ENCODE measurements at regions not wholly inside any gene's neighbourhood (a gene's known extent, or its start where the extent isn't known, plus 50 kb on each side); places are given as distances from the start of the nearest gene placed in this dataset.
"Not testable (repeated sequence)": the region's sequence is repeated elsewhere in the genome, so short reads cannot be mapped to it uniquely, and the experiment has no call there.

DNA sequence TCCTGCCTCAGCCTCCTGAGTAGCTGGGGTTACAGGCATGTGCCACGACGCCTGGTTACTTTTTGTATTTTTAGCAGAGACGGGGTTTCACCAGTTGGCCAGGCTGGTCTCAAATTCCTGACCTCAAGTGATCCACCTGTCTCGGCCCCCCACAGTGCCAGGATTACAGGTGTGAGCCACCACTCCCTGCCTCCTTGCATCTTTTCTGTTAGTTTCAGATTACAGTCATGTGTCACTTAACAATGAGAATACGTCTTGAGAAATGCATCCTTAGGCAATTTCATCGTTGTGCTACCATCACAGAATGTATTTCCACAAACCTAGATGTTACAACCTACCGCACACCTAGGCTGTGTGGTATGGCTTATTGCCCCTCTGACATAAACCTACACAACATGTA, 180.4 kb downstream of the TM9SF2 start:
- no peak overlapping the region for H3K4me3 ChIP-seq (ENCODE audit: low read length in 2 of 2)
- H3K9me3 ChIP-seq (ENCODE audit: control insufficient read depth in 2 of 2, low read length in 2 of 2) = no peaks in the 10 kb centered on the region
- no peaks in the 10 kb centered on the region for H3K27me3 ChIP-seq (ENCODE audit: control insufficient read depth in 2 of 2, insufficient read depth in 2 of 2, low read length in 2 of 2)
- no peak overlapping the region for H3K9ac ChIP-seq (ENCODE audit: low read depth in 1 of 2, low read length in 2 of 2)
- no peak overlapping the region for H3K27ac ChIP-seq (ENCODE audit: low read depth in 2 of 2, low read length in 2 of 2)
- no peaks in the 10 kb centered on the region for H3K36me3 ChIP-seq (ENCODE audit: control insufficient read depth in 2 of 2, insufficient read depth in 2 of 2, low read length in 2 of 2)
- peaks cover 8 to 10% of the 10 kb centered on the region in 2 donors for H3K4me1 ChIP-seq (ENCODE audit: control insufficient read depth in 2 of 2, insufficient read depth in 2 of 2, low read length in 2 of 2)

GRCh38 chr13:99677116-99677951, 176.1 kb downstream of the TM9SF2 start:
- no peak overlapping the region for H3K9ac ChIP-seq (ENCODE audit: low read depth in 1 of 2, low read length in 2 of 2)
- H3K36me3 ChIP-seq (ENCODE audit: control insufficient read depth in 2 of 2, insufficient read depth in 2 of 2, low read length in 2 of 2) = no peaks in the 10 kb centered on the region
- H3K27me3 ChIP-seq (ENCODE audit: control insufficient read depth in 2 of 2, insufficient read depth in 2 of 2, low read length in 2 of 2) = no peaks in the 10 kb centered on the region
- H3K27ac ChIP-seq (ENCODE audit: low read depth in 2 of 2, low read length in 2 of 2) = no peak overlapping the region
- no peaks in the 10 kb centered on the region for H3K4me1 ChIP-seq (ENCODE audit: control insufficient read depth in 2 of 2, insufficient read depth in 2 of 2, low read length in 2 of 2)
- no peaks in the 10 kb centered on the region for H3K9me3 ChIP-seq (ENCODE audit: control insufficient read depth in 2 of 2, low read length in 2 of 2)
- no peak overlapping the region for H3K4me3 ChIP-seq (ENCODE audit: low read length in 2 of 2)

- Histone ChIP-seq H3K4me3 (ENCODE audit: low read length in 2 of 2) (no peak overlapping the region), H3K27ac (ENCODE audit: low read depth in 2 of 2, low read length in 2 of 2) (no peak overlapping the region)
These were observed 170.5 kb downstream of the TM9SF2 start for GRCh38 chr13:99671746-99672145.

GRCh38 chr13:99669096-99669495, 167.8 kb downstream of the TM9SF2 start:
- not testable (repeated sequence) for H3K27me3 ChIP-seq (ENCODE audit: control insufficient read depth in 2 of 2, insufficient read depth in 2 of 2, low read length in 2 of 2); H3K9ac ChIP-seq (ENCODE audit: low read depth in 1 of 2, low read length in 2 of 2); H3K4me3 ChIP-seq (ENCODE audit: low read length in 2 of 2); H3K36me3 ChIP-seq (ENCODE audit: control insufficient read depth in 2 of 2, insufficient read depth in 2 of 2, low read length in 2 of 2); H3K9me3 ChIP-seq (ENCODE audit: control insufficient read depth in 2 of 2, low read length in 2 of 2); H3K4me1 ChIP-seq (ENCODE audit: control insufficient read depth in 2 of 2, insufficient read depth in 2 of 2, low read length in 2 of 2); H3K27ac ChIP-seq (ENCODE audit: low read depth in 2 of 2, low read length in 2 of 2)

More at GRCh38 chr13:99671746-99672145, 170.5 kb downstream of the TM9SF2 start:
- Histone ChIP-seq H3K9me3 (ENCODE audit: control insufficient read depth in 2 of 2, low read length in 2 of 2) (no peaks in the 10 kb centered on the region), H3K4me1 (ENCODE audit: control insufficient read depth in 2 of 2, insufficient read depth in 2 of 2, low read length in 2 of 2) (no peaks in the 10 kb centered on the region), H3K9ac (ENCODE audit: low read depth in 1 of 2, low read length in 2 of 2) (no peak overlapping the region), H3K36me3 (ENCODE audit: control insufficient read depth in 2 of 2, insufficient read depth in 2 of 2, low read length in 2 of 2) (no peaks in the 10 kb centered on the region), H3K27me3 (ENCODE audit: control insufficient read depth in 2 of 2, insufficient read depth in 2 of 2, low read length in 2 of 2) (no peaks in the 10 kb centered on the region)

GRCh38 chr13:99666146-99666805, 165.0 kb downstream of the TM9SF2 start:
- no peaks in the 10 kb centered on the region for H3K36me3 ChIP-seq (ENCODE audit: control insufficient read depth in 2 of 2, insufficient read depth in 2 of 2, low read length in 2 of 2)
- no peak overlapping the region for H3K27ac ChIP-seq (ENCODE audit: low read depth in 2 of 2, low read length in 2 of 2)
- H3K9me3 ChIP-seq (ENCODE audit: control insufficient read depth in 2 of 2, low read length in 2 of 2) = no peaks in the 10 kb centered on the region
- H3K9ac ChIP-seq (ENCODE audit: low read depth in 1 of 2, low read length in 2 of 2) = no peak overlapping the region
- no peaks in the 10 kb centered on the region for H3K27me3 ChIP-seq (ENCODE audit: control insufficient read depth in 2 of 2, insufficient read depth in 2 of 2, low read length in 2 of 2)
- H3K4me1 ChIP-seq (ENCODE audit: control insufficient read depth in 2 of 2, insufficient read depth in 2 of 2, low read length in 2 of 2) = no peaks in the 10 kb centered on the region
- no peak overlapping the region for H3K4me3 ChIP-seq (ENCODE audit: low read length in 2 of 2)

DNA sequence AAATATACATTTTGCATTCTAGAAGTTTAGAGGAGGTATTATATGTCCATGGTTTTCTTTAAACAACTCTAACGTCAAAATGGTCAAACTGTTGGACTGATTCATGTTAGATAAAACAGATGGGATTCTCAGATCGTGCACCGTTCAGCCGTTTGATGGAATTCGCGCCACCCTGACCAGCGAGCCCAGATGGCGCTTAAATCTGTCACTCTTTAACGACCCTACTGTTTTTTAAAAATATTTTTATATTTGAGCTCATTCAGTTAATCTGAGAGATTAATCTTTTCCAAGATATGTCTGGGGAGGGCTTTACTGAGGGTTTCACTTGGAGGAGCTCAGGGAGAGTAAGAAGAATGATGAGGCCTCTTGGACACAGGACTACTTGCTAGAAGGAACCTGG, 164.4 kb downstream of the TM9SF2 start:
- Histone ChIP-seq H3K9ac (ENCODE audit: low read depth in 1 of 2, low read length in 2 of 2) (no peak overlapping the region), H3K36me3 (ENCODE audit: control insufficient read depth in 2 of 2, insufficient read depth in 2 of 2, low read length in 2 of 2) (no peaks in the 10 kb centered on the region), H3K9me3 (ENCODE audit: control insufficient read depth in 2 of 2, low read length in 2 of 2) (no peaks in the 10 kb centered on the region), H3K27me3 (ENCODE audit: control insufficient read depth in 2 of 2, insufficient read depth in 2 of 2, low read length in 2 of 2) (no peaks in the 10 kb centered on the region), H3K27ac (ENCODE audit: low read depth in 2 of 2, low read length in 2 of 2) (no peak overlapping the region), H3K4me3 (ENCODE audit: low read length in 2 of 2) (no peak overlapping the region), H3K4me1 (ENCODE audit: control insufficient read depth in 2 of 2, insufficient read depth in 2 of 2, low read length in 2 of 2) (no peaks in the 10 kb centered on the region)

GRCh38 chr13:99663908-99664307, 162.6 kb downstream of the TM9SF2 start:
- H3K36me3 ChIP-seq (ENCODE audit: control insufficient read depth in 2 of 2, insufficient read depth in 2 of 2, low read length in 2 of 2) = no peaks in the 10 kb centered on the region
- no peak overlapping the region for H3K4me3 ChIP-seq (ENCODE audit: low read length in 2 of 2)
- H3K9ac ChIP-seq (ENCODE audit: low read depth in 1 of 2, low read length in 2 of 2) = no peak overlapping the region
- peaks cover 0 to 4% of the 10 kb centered on the region in 2 donors for H3K4me1 ChIP-seq (ENCODE audit: control insufficient read depth in 2 of 2, insufficient read depth in 2 of 2, low read length in 2 of 2)
- no peak overlapping the region for H3K27ac ChIP-seq (ENCODE audit: low read depth in 2 of 2, low read length in 2 of 2)
- no peaks in the 10 kb centered on the region for H3K9me3 ChIP-seq (ENCODE audit: control insufficient read depth in 2 of 2, low read length in 2 of 2)
- peaks cover 0 to 2% of the 10 kb centered on the region in 2 donors for H3K27me3 ChIP-seq (ENCODE audit: control insufficient read depth in 2 of 2, insufficient read depth in 2 of 2, low read length in 2 of 2)

- Histone ChIP-seq H3K4me1 (ENCODE audit: control insufficient read depth in 2 of 2, insufficient read depth in 2 of 2, low read length in 2 of 2) (peaks cover 0 to 7% of the 10 kb centered on the region in 2 donors), H3K9me3 (ENCODE audit: control insufficient read depth in 2 of 2, low read length in 2 of 2) (no peaks in the 10 kb centered on the region), H3K9ac (ENCODE audit: low read depth in 1 of 2, low read length in 2 of 2) (no peak overlapping the region), H3K27me3 (ENCODE audit: control insufficient read depth in 2 of 2, insufficient read depth in 2 of 2, low read length in 2 of 2) (peaks cover 0 to 2% of the 10 kb centered on the region in 2 donors), H3K36me3 (ENCODE audit: control insufficient read depth in 2 of 2, insufficient read depth in 2 of 2, low read length in 2 of 2) (no peaks in the 10 kb centered on the region), H3K4me3 (ENCODE audit: low read length in 2 of 2) (no peak overlapping the region), H3K27ac (ENCODE audit: low read depth in 2 of 2, low read length in 2 of 2) (no peak overlapping the region)
These were observed 162.0 kb downstream of the TM9SF2 start for GRCh38 chr13:99663185-99663825.

GRCh38 chr13:99662678-99663077, 161.4 kb downstream of the TM9SF2 start:
- Histone ChIP-seq H3K27ac (ENCODE audit: low read depth in 2 of 2, low read length in 2 of 2) (no peak overlapping the region), H3K9me3 (ENCODE audit: control insufficient read depth in 2 of 2, low read length in 2 of 2) (no peaks in the 10 kb centered on the region), H3K4me1 (ENCODE audit: control insufficient read depth in 2 of 2, insufficient read depth in 2 of 2, low read length in 2 of 2) (peaks cover 0 to 7% of the 10 kb centered on the region in 2 donors), H3K4me3 (ENCODE audit: low read length in 2 of 2) (no peak overlapping the region), H3K27me3 (ENCODE audit: control insufficient read depth in 2 of 2, insufficient read depth in 2 of 2, low read length in 2 of 2) (peaks cover 0 to 2% of the 10 kb centered on the region in 2 donors), H3K9ac (ENCODE audit: low read depth in 1 of 2, low read length in 2 of 2) (no peak overlapping the region), H3K36me3 (ENCODE audit: control insufficient read depth in 2 of 2, insufficient read depth in 2 of 2, low read length in 2 of 2) (no peaks in the 10 kb centered on the region)

GRCh38 chr13:99661791-99662190, 160.5 kb downstream of the TM9SF2 start:
- no peaks in the 10 kb centered on the region for H3K9me3 ChIP-seq (ENCODE audit: control insufficient read depth in 2 of 2, low read length in 2 of 2)
- H3K27me3 ChIP-seq (ENCODE audit: control insufficient read depth in 2 of 2, insufficient read depth in 2 of 2, low read length in 2 of 2) = peaks cover 0 to 2% of the 10 kb centered on the region in 2 donors
- no peak overlapping the region for H3K4me3 ChIP-seq (ENCODE audit: low read length in 2 of 2)
- no peak overlapping the region for H3K9ac ChIP-seq (ENCODE audit: low read depth in 1 of 2, low read length in 2 of 2)
- no peaks in the 10 kb centered on the region for H3K36me3 ChIP-seq (ENCODE audit: control insufficient read depth in 2 of 2, insufficient read depth in 2 of 2, low read length in 2 of 2)
- H3K27ac ChIP-seq (ENCODE audit: low read depth in 2 of 2, low read length in 2 of 2) = no peak overlapping the region
- peaks cover 4 to 7% of the 10 kb centered on the region in 2 donors for H3K4me1 ChIP-seq (ENCODE audit: control insufficient read depth in 2 of 2, insufficient read depth in 2 of 2, low read length in 2 of 2)
